Activated CD8-positive, alpha-beta memory T cell treated with anti-CD3 and anti-CD28 coated beads for 36 hours (primary cell): ENCODE measurements at regions not wholly inside any gene's neighbourhood (a gene's known extent, or its start where the extent isn't known, plus 50 kb on each side); places are given as distances from the start of the nearest gene placed in this dataset.

Experiments used
- CTCF ChIA-PET: fragments of 350-600 bp; sonication (Branson Sonifier 250); formaldehyde crosslinking; loops from one replicate; lab custom pipeline; 2021; ENCODE audit warnings: antibody characterized with exemption; lab: Charles Lee
- POLR2A ChIA-PET: fragments of 350-600 bp; sonication (Branson Sonifier 250); formaldehyde crosslinking; loops from one replicate; lab custom pipeline; 2021; ENCODE audit warnings: antibody characterized with exemption; lab: Charles Lee

DNA sequence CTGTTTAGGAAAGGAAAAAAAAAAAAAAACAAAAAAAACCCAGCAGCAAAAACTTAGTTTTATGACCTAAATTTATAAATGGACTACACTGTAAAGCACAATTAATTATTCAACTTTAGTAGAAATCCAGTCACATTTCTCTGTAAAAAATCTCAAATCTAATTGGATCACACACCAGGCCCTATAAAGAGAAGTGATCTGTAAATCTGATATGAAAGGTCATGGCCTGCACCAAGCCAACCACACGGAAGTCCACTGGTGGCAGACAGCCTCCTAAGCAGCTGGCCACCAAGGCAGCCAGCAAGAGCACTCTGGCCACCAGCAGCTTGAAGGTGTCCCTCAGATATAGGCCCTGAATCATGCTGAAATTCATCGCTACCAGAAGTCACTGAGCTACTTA is 131.6 kb downstream of the HFE start:
- POLR2A ChIA-PET, result interaction anchor here (1.0 to 4.6 kb wide), 2 partner anchors 15 to 61 kb away, joined by 4 to 116 read pairs; a partner anchor contains a TSS
- CTCF ChIA-PET, result interaction anchor here (0.9 kb wide), 1 partner anchor 20 kb away, joined by 3 read pairs; no protein-coding TSS in a partner anchor

- CTCF ChIA-PET, result interaction anchor here (1.4 kb wide), 1 partner anchor 21 kb away, joined by 4 read pairs; a partner anchor contains a TSS
- POLR2A ChIA-PET, result interaction anchor here (1.2 to 1.4 kb wide), 2 partner anchors 13 to 21 kb away, joined by 3 to 6 read pairs; a partner anchor contains a TSS
These were observed 133.1 kb downstream of the HFE start for GRCh38 chr6:26220145-26220970.

GRCh38 chr6:26221186-26221585 is 134.0 kb downstream of the HFE start:
- ChIA-PET CTCF (interaction anchor here (1.4 kb wide), 1 partner anchor 21 kb away, joined by 4 read pairs; a partner anchor contains a TSS), POLR2A (interaction anchor here (1.2 to 1.4 kb wide), 2 partner anchors 12 to 22 kb away, joined by 3 to 6 read pairs; a partner anchor contains a TSS)

- ChIA-PET CTCF (interaction anchor here (0.7 to 1.6 kb wide), 2 partner anchors 11 to 18 kb away, joined by 3 to 5 read pairs; no protein-coding TSS in a partner anchor), POLR2A (interaction anchor here (1.6 to 4.1 kb wide), 3 partner anchors 11 to 23 kb away, joined by 5 to 39 read pairs (median 7); a partner anchor contains a TSS)
These were observed 135.3 kb downstream of the HFE start for GRCh38 chr6:26222571-26222970.

GRCh38 chr6:26223228-26223627 is 136.0 kb downstream of the HFE start:
- CTCF ChIA-PET, result no interaction called here
- POLR2A ChIA-PET, result interaction anchor here (0.7 to 4.1 kb wide), 4 partner anchors 11 to 27 kb away, joined by 4 to 39 read pairs (median 6); a partner anchor contains a TSS

DNA sequence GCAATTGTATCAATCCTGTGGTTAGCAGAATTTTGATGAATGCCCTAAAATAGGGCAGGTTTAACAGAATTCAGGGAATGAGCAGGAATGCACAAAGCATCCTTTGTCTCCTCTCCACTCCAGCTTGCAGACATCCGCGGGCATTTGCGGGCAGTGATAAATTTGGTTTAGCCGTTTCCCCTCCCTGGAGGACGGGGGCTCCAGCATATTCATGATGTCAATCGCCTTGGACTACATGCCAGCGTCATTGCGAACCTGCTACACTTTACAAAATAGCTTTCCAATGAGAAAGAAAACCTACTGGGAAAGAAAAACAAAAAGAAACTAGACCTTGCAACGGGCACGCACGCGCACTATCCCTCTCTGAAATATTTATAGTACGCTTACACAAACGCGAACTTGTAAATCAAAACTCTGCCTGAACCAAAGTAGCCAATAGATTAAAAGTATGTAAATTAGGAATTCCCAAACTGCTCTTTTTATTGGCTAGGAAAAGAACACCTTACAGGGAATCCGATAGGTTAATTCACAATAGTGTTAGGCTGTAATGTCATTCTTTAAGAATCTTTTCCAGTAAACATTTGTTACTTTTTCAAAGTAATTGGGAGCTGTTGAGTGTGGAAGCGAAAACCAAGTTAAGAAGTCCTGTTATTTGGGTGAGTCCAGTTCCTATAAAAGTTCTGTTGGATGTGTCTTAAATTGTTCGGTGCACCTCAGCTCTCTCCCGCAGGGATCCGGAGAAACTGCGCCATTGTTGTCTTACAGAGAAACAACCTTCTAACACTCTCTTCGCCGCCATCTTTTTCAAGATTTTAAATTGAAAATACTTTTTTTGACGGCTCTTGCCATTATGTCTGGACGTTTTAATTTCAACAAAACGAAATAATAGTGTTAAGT is 136.7 kb downstream of the HFE start:
- CTCF ChIA-PET, result interaction anchor here (1.1 to 2.2 kb wide), 2 partner anchors 10 to 28 kb away, joined by 3 to 8 read pairs; a partner anchor contains a TSS
- POLR2A ChIA-PET, result interaction anchor here (0.7 to 4.1 kb wide), 7 partner anchors 10 to 67 kb away, joined by 3 to 39 read pairs (median 4); a partner anchor contains a TSS

- ChIA-PET POLR2A (interaction anchor here (0.8 to 4.1 kb wide), 7 partner anchors 9 to 68 kb away, joined by 3 to 39 read pairs (median 4); a partner anchor contains a TSS), CTCF (interaction anchor here (1.1 to 2.2 kb wide), 3 partner anchors 9 to 27 kb away, joined by 3 to 8 read pairs (median 3); a partner anchor contains a TSS)
These were observed 137.3 kb downstream of the HFE start for GRCh38 chr6:26224547-26224912.

GRCh38 chr6:26224940-26225847 is 138.0 kb downstream of the HFE start:
- CTCF ChIA-PET, result interaction anchor here (1.2 to 2.2 kb wide), 2 partner anchors 9 to 16 kb away, joined by 3 to 8 read pairs; no protein-coding TSS in a partner anchor
- POLR2A ChIA-PET, result interaction anchor here (0.8 to 4.1 kb wide), 3 partner anchors 9 to 28 kb away, joined by 3 to 39 read pairs (median 23); a partner anchor contains a TSS

- ChIA-PET POLR2A (interaction anchor here (3.0 to 4.1 kb wide), 2 partner anchors 8 to 10 kb away, joined by 23 to 39 read pairs; a partner anchor contains a TSS), CTCF (interaction anchor here (1.2 to 2.2 kb wide), 2 partner anchors 8 to 16 kb away, joined by 3 to 8 read pairs; no protein-coding TSS in a partner anchor)
These were observed 138.8 kb downstream of the HFE start for GRCh38 chr6:26225848-26226578.

- CTCF ChIA-PET, result no interaction called here
- POLR2A ChIA-PET, result interaction anchor here (3.0 to 4.1 kb wide), 2 partner anchors 7 to 11 kb away, joined by 23 to 39 read pairs; a partner anchor contains a TSS
These were observed 138.4 kb upstream of the BTN3A2 start for GRCh38 chr6:26226579-26226967.

DNA sequence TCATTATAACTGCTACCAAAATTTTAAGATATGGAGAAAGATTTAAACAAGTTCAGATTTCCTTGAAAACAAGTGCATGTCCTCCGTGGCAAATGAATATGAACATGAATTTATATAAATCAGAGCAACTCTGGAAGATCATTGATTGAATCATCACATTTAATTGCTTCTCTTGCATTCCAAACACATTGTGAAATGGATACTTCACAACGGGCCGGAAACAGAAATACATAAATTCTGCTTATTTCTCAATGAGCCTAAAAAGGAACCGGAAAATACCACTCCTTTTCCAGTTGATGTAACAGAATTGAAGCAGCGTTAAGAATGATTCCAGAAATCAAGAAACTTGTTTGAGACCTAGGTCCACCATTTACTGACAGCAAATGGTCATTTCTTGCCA is 134.6 kb upstream of the BTN3A2 start:
- ChIA-PET CTCF (interaction anchor here (2.0 kb wide), 1 partner anchor 14 kb away, joined by 6 read pairs; a partner anchor contains a TSS), POLR2A (no interaction called here)

DNA sequence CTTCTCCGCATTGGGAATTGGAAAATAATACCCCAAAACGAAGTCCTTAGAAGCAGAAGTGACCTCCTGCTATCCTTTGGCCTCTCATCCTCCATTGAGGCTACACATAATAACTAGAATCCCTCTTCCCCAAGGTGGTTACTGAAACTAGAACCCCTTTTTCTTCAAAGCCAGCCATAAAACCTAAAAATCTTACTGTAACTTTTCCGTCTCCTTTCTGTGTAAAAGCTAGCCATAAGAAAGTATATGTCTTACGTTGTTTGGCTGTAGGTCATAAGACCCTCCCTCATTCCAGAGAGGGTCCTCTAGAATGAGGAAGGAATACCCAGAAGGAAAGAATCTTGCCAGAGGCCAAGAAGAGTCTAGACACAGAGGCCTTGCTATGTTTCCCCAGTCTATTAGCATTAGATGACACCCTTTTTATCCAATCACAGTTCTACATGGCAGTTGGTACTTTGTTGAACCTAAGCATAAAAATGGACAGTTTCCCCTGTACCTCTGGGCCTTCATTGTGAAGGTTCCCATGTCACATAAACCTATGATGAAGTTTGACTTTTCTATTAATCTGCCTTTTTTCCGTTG is 133.9 kb upstream of the BTN3A2 start:
- POLR2A ChIA-PET, result no interaction called here

GRCh38 chr6:26232306-26232939 is 132.6 kb upstream of the BTN3A2 start:
- CTCF ChIA-PET, result interaction anchor here (1.2 to 2.7 kb wide), 3 partner anchors 10 to 35 kb away, joined by 5 to 15 read pairs (median 6); a partner anchor contains a TSS
- POLR2A ChIA-PET, result interaction anchor here (1.6 to 4.5 kb wide), 5 partner anchors 8 to 75 kb away, joined by 6 to 116 read pairs (median 45); a partner anchor contains a TSS

More for the DNA sequence above, 133.9 kb upstream of the BTN3A2 start:
- CTCF ChIA-PET, result interaction anchor here (2.0 kb wide), 1 partner anchor 15 kb away, joined by 6 read pairs; a partner anchor contains a TSS

DNA sequence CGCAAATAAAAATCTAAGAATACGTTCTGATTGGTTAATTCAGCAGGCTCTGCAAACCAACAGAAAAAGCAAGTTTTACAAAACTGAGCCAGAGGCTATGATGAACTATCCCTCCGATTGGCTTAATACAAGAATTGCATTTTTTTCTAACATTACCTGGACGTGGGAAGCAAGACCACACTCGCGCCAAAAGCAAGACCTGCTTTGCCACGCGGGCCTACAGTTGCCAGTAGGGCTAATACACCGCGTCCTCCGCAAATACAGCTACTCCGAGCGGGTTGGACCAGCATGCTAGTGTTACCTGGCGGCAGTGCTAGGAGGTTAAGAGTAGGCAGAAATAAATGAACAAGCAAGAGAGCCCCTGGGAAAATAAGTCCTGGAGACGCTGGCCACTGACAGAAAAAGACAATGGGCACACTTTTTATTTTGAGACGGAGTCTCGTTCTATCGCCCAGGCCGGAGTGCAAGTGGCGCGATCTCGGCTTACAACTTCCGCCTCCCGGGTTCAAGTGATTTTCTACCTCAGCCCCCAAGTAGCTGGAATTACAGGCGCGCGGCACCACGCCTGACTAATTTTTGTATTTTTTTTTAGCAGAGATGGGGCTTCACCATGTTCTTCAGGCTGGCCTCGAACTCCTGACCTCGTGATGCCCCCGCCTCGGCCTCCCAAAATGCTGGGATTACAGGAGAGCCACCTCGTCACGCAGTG is 131.9 kb upstream of the BTN3A2 start:
- ChIA-PET POLR2A (interaction anchor here (0.8 to 4.6 kb wide), 19 partner anchors 9 to 914 kb away, joined by 3 to 116 read pairs (median 15); a partner anchor contains a TSS), CTCF (interaction anchor here (0.5 to 2.7 kb wide), 5 partner anchors 8 to 52 kb away, joined by 3 to 15 read pairs (median 6); a partner anchor contains a TSS)
